A673 (cell line): ENCODE measurements at regions not wholly inside any gene's neighbourhood (a gene's known extent, or its start where the extent isn't known, plus 50 kb on each side); places are given as distances from the start of the nearest gene placed in this dataset.

ENCODE experiments used
- BruUV-seq: library from RNA; stranded (reverse); fragments of 400-500 nt; replicated peaks from 2 replicates; lab custom pipeline; 2021; lab: Mats Ljungman, UMichigan
- CTCF ChIA-PET: fragments of 300-600 bp; sonication (Branson Sonifier 250); formaldehyde crosslinking; loops from one replicate; lab custom pipeline; 2022; ENCODE audit warnings: antibody characterized with exemption; lab: Charles Lee
- POLR2A ChIA-PET: fragments of 300-600 bp; sonication (Branson Sonifier 250); formaldehyde crosslinking; loops from one replicate; lab custom pipeline; 2022; ENCODE audit warnings: antibody characterized with exemption; ENCODE audit not compliant: low non-redundant PET; lab: Charles Lee
- DNase-seq: peaks from one replicate; pipeline ENCODE4 v3.0.0-alpha.2; 2015; ENCODE audit warnings: low spot score
- H3K27ac ChIP-seq: fragments of 200-600 bp; sonication (generic); 2 replicates; pipeline ENCODE4 v1.5.1; 2016; ENCODE audit warnings: mixed run types, low read depth, mild to moderate bottlenecking, mixed read lengths, antibody characterized with exemption, low read length; ENCODE audit not compliant: poor library complexity, severe bottlenecking
- H3K27me3 ChIP-seq: fragments of 200-600 bp; sonication (generic); replicated peaks from 2 replicates; pipeline ENCODE4 v1.6.1; 2017; ENCODE audit warnings: mixed run types, low read depth, mild to moderate bottlenecking, mixed read lengths, antibody characterized with exemption, low read length; ENCODE audit not compliant: insufficient read depth, poor library complexity
- H3K36me3 ChIP-seq: fragments of 200-600 bp; sonication (generic); 2 replicates; pipeline ENCODE4 v1.6.1; 2016; ENCODE audit warnings: mixed run types, mild to moderate bottlenecking, mixed read lengths, antibody characterized with exemption, low read length; ENCODE audit not compliant: insufficient read depth, poor library complexity, severe bottlenecking
- H3K4me1 ChIP-seq: fragments of 200-600 bp; sonication (generic); 2 replicates; pipeline ENCODE4 v1.6.1; 2017; ENCODE audit warnings: mixed run types, mild to moderate bottlenecking, mixed read lengths, antibody characterized with exemption, low read length; ENCODE audit not compliant: insufficient read depth, poor library complexity, severe bottlenecking
- H3K4me3 ChIP-seq: fragments of 200-600 bp; sonication (generic); 2 replicates; pipeline ENCODE4 v1.5.1; 2016; ENCODE audit warnings: low read depth, mixed run types, mild to moderate bottlenecking, mixed read lengths, low read length; ENCODE audit not compliant: poor library complexity, severe bottlenecking
- H3K9me3 ChIP-seq: fragments of 200-600 bp; sonication (generic); 2 replicates; pipeline ENCODE4 v1.6.1; 2016; ENCODE audit warnings: mixed run types, low read depth, mild to moderate bottlenecking, mixed read lengths, antibody characterized with exemption, low read length; ENCODE audit not compliant: poor library complexity, severe bottlenecking
- EZH2 ChIP-seq: fragments of 200-600 bp; sonication (generic); IDR thresholded peaks from 2 replicates; pipeline ENCODE4 v1.6.1; 2017; ENCODE audit warnings: borderline replicate concordance, low read depth, mild to moderate bottlenecking, mixed read lengths, antibody characterized with exemption, low read length; ENCODE audit not compliant: poor library complexity, severe bottlenecking
- intact Hi-C: fragments of 100-400 bp; cut with micrococcal nuclease; formaldehyde crosslinking; loops from one replicate; pipeline ENCODE4 v1.10.0; 2022; ENCODE audit not compliant: unreplicated experiment
- TF ChIP-seq, protein P1 (sequence below): fragments of 300-800, 200-600 bp; sonication (generic); conservative IDR thresholded peaks from 2 replicates; pipeline ENCODE4 v1.5.1; 2017; ENCODE audit warnings: low read depth, mild to moderate bottlenecking, antibody characterized with exemption, low read length, moderate library complexity, mixed read lengths

DNA sequence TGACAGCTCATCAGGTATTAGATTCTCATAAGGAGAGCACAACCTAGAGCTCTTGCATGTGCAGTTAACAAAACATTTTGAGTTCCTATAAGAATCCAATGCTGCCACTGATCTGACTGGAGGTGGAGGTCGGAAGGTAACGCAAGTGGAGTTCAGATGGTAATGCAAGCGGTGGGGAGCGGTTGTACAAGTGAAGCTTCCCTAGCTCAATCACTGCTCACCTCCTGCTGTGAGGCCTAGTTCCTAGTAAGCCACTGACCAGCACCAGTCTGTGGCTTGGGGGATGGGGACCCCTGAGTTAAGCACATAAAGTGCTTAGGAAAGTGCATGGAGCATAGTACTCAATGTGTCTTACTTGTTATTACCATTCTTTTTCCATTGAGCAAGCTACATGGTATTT, 983.2 kb upstream of the IGFBP7 start:
- BruUV-seq = no TSS peak
- no peak for DNase-seq
- no peaks in the 10 kb centered on the region for H3K27me3 ChIP-seq
- TF ChIP-seq, protein P1, sequence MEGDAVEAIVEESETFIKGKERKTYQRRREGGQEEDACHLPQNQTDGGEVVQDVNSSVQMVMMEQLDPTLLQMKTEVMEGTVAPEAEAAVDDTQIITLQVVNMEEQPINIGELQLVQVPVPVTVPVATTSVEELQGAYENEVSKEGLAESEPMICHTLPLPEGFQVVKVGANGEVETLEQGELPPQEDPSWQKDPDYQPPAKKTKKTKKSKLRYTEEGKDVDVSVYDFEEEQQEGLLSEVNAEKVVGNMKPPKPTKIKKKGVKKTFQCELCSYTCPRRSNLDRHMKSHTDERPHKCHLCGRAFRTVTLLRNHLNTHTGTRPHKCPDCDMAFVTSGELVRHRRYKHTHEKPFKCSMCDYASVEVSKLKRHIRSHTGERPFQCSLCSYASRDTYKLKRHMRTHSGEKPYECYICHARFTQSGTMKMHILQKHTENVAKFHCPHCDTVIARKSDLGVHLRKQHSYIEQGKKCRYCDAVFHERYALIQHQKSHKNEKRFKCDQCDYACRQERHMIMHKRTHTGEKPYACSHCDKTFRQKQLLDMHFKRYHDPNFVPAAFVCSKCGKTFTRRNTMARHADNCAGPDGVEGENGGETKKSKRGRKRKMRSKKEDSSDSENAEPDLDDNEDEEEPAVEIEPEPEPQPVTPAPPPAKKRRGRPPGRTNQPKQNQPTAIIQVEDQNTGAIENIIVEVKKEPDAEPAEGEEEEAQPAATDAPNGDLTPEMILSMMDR = no peak
- no peak for TF ChIP-seq EZH2
- no peak overlapping the region for H3K4me3 ChIP-seq
- no peaks in the 10 kb centered on the region for H3K36me3 ChIP-seq
- H3K27ac ChIP-seq = no peak overlapping the region
- ChIA-PET POLR2A (no interaction called here), CTCF (no interaction called here)
- no peaks in the 10 kb centered on the region for H3K4me1 ChIP-seq
- intact Hi-C loops = no loop called here
- no peaks in the 10 kb centered on the region for H3K9me3 ChIP-seq

- H3K27ac ChIP-seq = no peak overlapping the region
- BruUV-seq = no TSS peak
- H3K27me3 ChIP-seq = no peaks in the 10 kb centered on the region
- ChIA-PET CTCF (no interaction called here), POLR2A (no interaction called here)
- H3K36me3 ChIP-seq = no peaks in the 10 kb centered on the region
- H3K4me1 ChIP-seq = no peaks in the 10 kb centered on the region
- intact Hi-C loops = no loop called here
- no peak for TF ChIP-seq EZH2
- TF ChIP-seq, protein P1 = no peak
- no peaks in the 10 kb centered on the region for H3K9me3 ChIP-seq
- no peak for DNase-seq
- no peak overlapping the region for H3K4me3 ChIP-seq
These were observed 980.4 kb upstream of the IGFBP7 start for GRCh38 chr4:58090539-58090938.

GRCh38 chr4:58081356-58081755, 971.2 kb upstream of the IGFBP7 start:
- Histone ChIP-seq H3K4me3 (no peak overlapping the region), H3K27me3 (no peaks in the 10 kb centered on the region), H3K36me3 (no peaks in the 10 kb centered on the region), H3K27ac (no peak overlapping the region), H3K4me1 (no peaks in the 10 kb centered on the region), H3K9me3 (no peaks in the 10 kb centered on the region)
- intact Hi-C loops = no loop called here
- TF ChIP-seq EZH2 = no peak
- TF ChIP-seq, protein P1 = no peak
- no peak for DNase-seq
- BruUV-seq = no TSS peak
- CTCF ChIA-PET = interaction anchor here (0.6 kb wide), 1 partner anchor 244 kb away, joined by 3 read pairs; no protein-coding TSS in a partner anchor
- POLR2A ChIA-PET = no interaction called here
